Activated CD4-positive, alpha-beta T cell treated with anti-CD3 and anti-CD28 coated beads, Interleukin-2, amount 50 U/mL, for 16 hours (primary cell): ENCODE measurements at regions not wholly inside any gene's neighbourhood (a gene's known extent, or its start where the extent isn't known, plus 50 kb on each side); places are given as distances from the start of the nearest gene placed in this dataset.

ENCODE experiments used
- DNase-seq: peaks from one replicate; pipeline ENCODE4 v3.0.0-alpha.2; 2020

- no peak for DNase-seq
These were observed 186.8 kb downstream of the ZEB2 start for GRCh38 chr2:144333143-144333555.

GRCh38 chr2:144332356-144333142 is 187.4 kb downstream of the ZEB2 start:
- peak; percentile 93 for DNase-seq

- DNase-seq: no peak
These were observed 188.1 kb downstream of the ZEB2 start for GRCh38 chr2:144331674-144332355.

- peak; percentile 41 for DNase-seq
These were observed 188.8 kb downstream of the ZEB2 start for GRCh38 chr2:144330951-144331673.

GRCh38 chr2:144329472-144329871 is 190.4 kb downstream of the ZEB2 start:
- DNase-seq: no peak

GRCh38 chr2:144328938-144329337 is 191.0 kb downstream of the ZEB2 start:
- no peak for DNase-seq

GRCh38 chr2:144326825-144327224 is 193.1 kb downstream of the ZEB2 start:
- no peak for DNase-seq

- peak; percentile 89 for DNase-seq
These were observed 194.8 kb downstream of the ZEB2 start for GRCh38 chr2:144325086-144325485.

- peak; percentile 74 for DNase-seq
These were observed 195.4 kb downstream of the ZEB2 start for GRCh38 chr2:144324446-144325045.

- DNase-seq: peak; percentile 54
These were observed 196.0 kb downstream of the ZEB2 start for GRCh38 chr2:144323946-144324345.

- DNase-seq: no peak
These were observed 197.5 kb downstream of the ZEB2 start for GRCh38 chr2:144322379-144322778.

- peak; percentile 70 for DNase-seq
These were observed 199.4 kb downstream of the ZEB2 start for GRCh38 chr2:144320491-144320890.

- DNase-seq: no peak
These were observed 202.7 kb downstream of the ZEB2 start for GRCh38 chr2:144317071-144317738.

GRCh38 chr2:144310889-144311608 is 208.9 kb downstream of the ZEB2 start:
- DNase-seq: peak; percentile 49

GRCh38 chr2:144310484-144310883 is 209.4 kb downstream of the ZEB2 start:
- peak; percentile 56 for DNase-seq

GRCh38 chr2:144307711-144308110 is 212.2 kb downstream of the ZEB2 start:
- no peak for DNase-seq

- peak; percentile 74 for DNase-seq
These were observed 215.7 kb downstream of the ZEB2 start for GRCh38 chr2:144304202-144304601.

- DNase-seq: no peak
These were observed 219.3 kb downstream of the ZEB2 start for GRCh38 chr2:144300632-144301031.

- no peak for DNase-seq
These were observed 229.6 kb downstream of the ZEB2 start for GRCh38 chr2:144290276-144290675.

GRCh38 chr2:144288438-144288837 is 231.5 kb downstream of the ZEB2 start:
- DNase-seq: no peak

- no peak for DNase-seq
These were observed 234.6 kb downstream of the ZEB2 start for GRCh38 chr2:144285324-144285723.

- no peak for DNase-seq
These were observed 238.4 kb downstream of the ZEB2 start for GRCh38 chr2:144281476-144281875.
